ENCODE measurements at regions not wholly inside any gene's neighbourhood (a gene's known extent, or its start where the extent isn't known, plus 50 kb on each side); places are given as distances from the start of the nearest gene placed in this dataset.

- no peak for DNase-seq
Measured at GRCh38 chr1:73180397-73181189, 898.3 kb upstream of the NEGR1 start.

GRCh38 chr1:73176902-73177301 lies 894.6 kb upstream of the NEGR1 start:
- no peak for DNase-seq

- no peak for DNase-seq
Measured at GRCh38 chr1:73167009-73167657, 884.8 kb upstream of the NEGR1 start.

GRCh38 chr1:73162564-73162963 lies 880.2 kb upstream of the NEGR1 start:
- DNase-seq, result no peak

GRCh38 chr1:73161418-73161817 lies 879.1 kb upstream of the NEGR1 start:
- DNase-seq, result no peak

GRCh38 chr1:73160759-73161158 lies 878.4 kb upstream of the NEGR1 start:
- no peak for DNase-seq

- DNase-seq, result no peak
Measured at GRCh38 chr1:73144311-73144710, 862.0 kb upstream of the NEGR1 start.

GRCh38 chr1:73136975-73137374 lies 854.6 kb upstream of the NEGR1 start:
- DNase-seq, result no peak

GRCh38 chr1:73106931-73107330 lies 824.6 kb upstream of the NEGR1 start:
- no peak for DNase-seq

GRCh38 chr1:73105755-73106154 lies 823.4 kb upstream of the NEGR1 start:
- no peak for DNase-seq

GRCh38 chr1:73104749-73105148 lies 822.4 kb upstream of the NEGR1 start:
- DNase-seq, result no peak

- no peak for DNase-seq
Measured at GRCh38 chr1:73100216-73100615, 817.9 kb upstream of the NEGR1 start.

- DNase-seq, result no peak
Measured at GRCh38 chr1:73097917-73098316, 815.6 kb upstream of the NEGR1 start.

- no peak for DNase-seq
Measured at GRCh38 chr1:73096841-73097240, 814.5 kb upstream of the NEGR1 start.

GRCh38 chr1:73092383-73092782 lies 810.0 kb upstream of the NEGR1 start:
- DNase-seq, result no peak

- DNase-seq, result no peak
Measured at GRCh38 chr1:73066866-73067265, 784.5 kb upstream of the NEGR1 start.

GRCh38 chr1:73065339-73066041 lies 783.2 kb upstream of the NEGR1 start:
- DNase-seq, result no peak

- DNase-seq, result no peak
Measured at GRCh38 chr1:73056826-73057225, 774.5 kb upstream of the NEGR1 start.

GRCh38 chr1:73044241-73045036 lies 762.1 kb upstream of the NEGR1 start:
- no peak for DNase-seq

GRCh38 chr1:73042403-73042802 lies 760.1 kb upstream of the NEGR1 start:
- DNase-seq, result no peak

GRCh38 chr1:73040811-73041210 lies 758.5 kb upstream of the NEGR1 start:
- no peak for DNase-seq

GRCh38 chr1:73034271-73034670 lies 751.9 kb upstream of the NEGR1 start:
- DNase-seq, result no peak

- DNase-seq, result no peak
Measured at GRCh38 chr1:73033640-73034039, 751.3 kb upstream of the NEGR1 start.
